ENCODE measurements at regions not wholly inside any gene's neighbourhood (a gene's known extent, or its start where the extent isn't known, plus 50 kb on each side); places are given as distances from the start of the nearest gene placed in this dataset.

GRCh38 chr3:40701016-40701588 lies 176.3 kb downstream of the ZNF621 start:
- DNase-seq (ENCODE audit: low spot score) = no peak

GRCh38 chr3:40704224-40704623 lies 179.5 kb downstream of the ZNF621 start:
- no peak for DNase-seq (ENCODE audit: low spot score)

- DNase-seq (ENCODE audit: low spot score) = no peak
Observed at GRCh38 chr3:40705663-40706062, 180.9 kb downstream of the ZNF621 start.

GRCh38 chr3:40713306-40713705 lies 188.5 kb downstream of the ZNF621 start:
- DNase-seq (ENCODE audit: low spot score) = no peak

GRCh38 chr3:40713795-40714194 lies 189.0 kb downstream of the ZNF621 start:
- no peak for DNase-seq (ENCODE audit: low spot score)

GRCh38 chr3:40714771-40715345 lies 190.1 kb downstream of the ZNF621 start:
- no peak for DNase-seq (ENCODE audit: low spot score)

- no peak for DNase-seq (ENCODE audit: low spot score)
Observed at GRCh38 chr3:40715551-40715950, 190.8 kb downstream of the ZNF621 start.

GRCh38 chr3:40717471-40717870 lies 192.7 kb downstream of the ZNF621 start:
- DNase-seq (ENCODE audit: low spot score) = no peak

- no peak for DNase-seq (ENCODE audit: low spot score)
Observed at GRCh38 chr3:40718209-40718608, 193.4 kb downstream of the ZNF621 start.

- DNase-seq (ENCODE audit: low spot score) = no peak
Observed at GRCh38 chr3:40718681-40719080, 193.9 kb downstream of the ZNF621 start.

GRCh38 chr3:40719660-40720287 lies 195.0 kb downstream of the ZNF621 start:
- DNase-seq (ENCODE audit: low spot score) = no peak

GRCh38 chr3:40720341-40720740 lies 195.6 kb downstream of the ZNF621 start:
- no peak for DNase-seq (ENCODE audit: low spot score)

- no peak for DNase-seq (ENCODE audit: low spot score)
Observed at GRCh38 chr3:40720863-40721262, 196.1 kb downstream of the ZNF621 start.

GRCh38 chr3:40723083-40723660 lies 198.4 kb downstream of the ZNF621 start:
- no peak for DNase-seq (ENCODE audit: low spot score)

- DNase-seq (ENCODE audit: low spot score) = no peak
Observed at GRCh38 chr3:40725031-40725430, 200.3 kb downstream of the ZNF621 start.

GRCh38 chr3:40731445-40731844 lies 206.7 kb downstream of the ZNF621 start:
- DNase-seq (ENCODE audit: low spot score) = no peak

GRCh38 chr3:40736943-40737342 lies 212.2 kb downstream of the ZNF621 start:
- no peak for DNase-seq (ENCODE audit: low spot score)

- no peak for DNase-seq (ENCODE audit: low spot score)
Observed at GRCh38 chr3:40737343-40737742, 212.6 kb downstream of the ZNF621 start.

- no peak for DNase-seq (ENCODE audit: low spot score)
Observed at GRCh38 chr3:40739971-40740370, 215.2 kb downstream of the ZNF621 start.

- no peak for DNase-seq (ENCODE audit: low spot score)
Observed at GRCh38 chr3:40741729-40742128, 217.0 kb downstream of the ZNF621 start.

GRCh38 chr3:40745381-40746106 lies 220.8 kb downstream of the ZNF621 start:
- no peak for DNase-seq (ENCODE audit: low spot score)

- no peak for DNase-seq (ENCODE audit: low spot score)
Observed at GRCh38 chr3:40751666-40752065, 226.9 kb downstream of the ZNF621 start.

GRCh38 chr3:40752492-40752891 lies 227.7 kb downstream of the ZNF621 start:
- no peak for DNase-seq (ENCODE audit: low spot score)
